ENCODE measurements at regions not wholly inside any gene's neighbourhood (a gene's known extent, or its start where the extent isn't known, plus 50 kb on each side); places are given as distances from the start of the nearest gene placed in this dataset.

- intact Hi-C loops (cut with micrococcal nuclease) = no loop called here
- no peaks in the 10 kb centered on the region for H3K27me3 ChIP-seq (ENCODE audit: low read depth)
- no peak for DNase-seq
Measured at GRCh38 chr6:102417368-102417998, 1024.0 kb downstream of the GRIK2 start.

GRCh38 chr6:102415891-102416290 lies 1022.4 kb downstream of the GRIK2 start:
- Histone ChIP-seq H3K9me3 (replicated peaks) (peaks cover 24% of the 10 kb centered on the region), H3K4me1 (no peaks in the 10 kb centered on the region), H3K4me3 (no peak overlapping the region), H3K27ac (replicated peaks) (no peak overlapping the region), H3K36me3 (no peaks in the 10 kb centered on the region), H3K27me3 (ENCODE audit: low read depth) (no peaks in the 10 kb centered on the region)
- TF ChIP-seq CTCF (IDR thresholded peaks at IDR 0.05; ENCODE audit: borderline replicate concordance) = no peak
- no peak for DNase-seq
- intact Hi-C loops (cut with micrococcal nuclease) = no loop called here

More at GRCh38 chr6:102417368-102417998, 1024.0 kb downstream of the GRIK2 start:
- no peaks in the 10 kb centered on the region for H3K36me3 ChIP-seq
- no peak for TF ChIP-seq CTCF (IDR thresholded peaks at IDR 0.05; ENCODE audit: borderline replicate concordance)
- H3K4me1 ChIP-seq = no peaks in the 10 kb centered on the region
- H3K9me3 ChIP-seq (replicated peaks) = peaks cover 32% of the 10 kb centered on the region
- H3K27ac ChIP-seq (replicated peaks) = no peak overlapping the region
- H3K4me3 ChIP-seq = no peak overlapping the region

- no peak for TF ChIP-seq CTCF (IDR thresholded peaks at IDR 0.05; ENCODE audit: borderline replicate concordance)
- H3K4me1 ChIP-seq = no peaks in the 10 kb centered on the region
- no peaks in the 10 kb centered on the region for H3K36me3 ChIP-seq
- no peaks in the 10 kb centered on the region for H3K27me3 ChIP-seq (ENCODE audit: low read depth)
- no peak overlapping the region for H3K27ac ChIP-seq (replicated peaks)
- intact Hi-C loops (cut with micrococcal nuclease) = no loop called here
- H3K9me3 ChIP-seq (replicated peaks) = peaks cover 12% of the 10 kb centered on the region
- no peak for DNase-seq
- no peak overlapping the region for H3K4me3 ChIP-seq
Measured at GRCh38 chr6:102411796-102412195, 1018.3 kb downstream of the GRIK2 start.

GRCh38 chr6:102407886-102408741 lies 1014.6 kb downstream of the GRIK2 start:
- no peaks in the 10 kb centered on the region for H3K4me1 ChIP-seq
- H3K27ac ChIP-seq (replicated peaks) = no peak overlapping the region
- H3K9me3 ChIP-seq (replicated peaks) = no peaks in the 10 kb centered on the region
- TF ChIP-seq CTCF (IDR thresholded peaks at IDR 0.05; ENCODE audit: borderline replicate concordance) = no peak
- no peaks in the 10 kb centered on the region for H3K36me3 ChIP-seq
- DNase-seq = no peak
- intact Hi-C loops (cut with micrococcal nuclease) = no loop called here
- no peak overlapping the region for H3K4me3 ChIP-seq
- H3K27me3 ChIP-seq (ENCODE audit: low read depth) = no peaks in the 10 kb centered on the region

- no peaks in the 10 kb centered on the region for H3K27me3 ChIP-seq (ENCODE audit: low read depth)
- H3K36me3 ChIP-seq = no peaks in the 10 kb centered on the region
- H3K9me3 ChIP-seq (replicated peaks) = no peaks in the 10 kb centered on the region
- no peak overlapping the region for H3K4me3 ChIP-seq
- intact Hi-C loops (cut with micrococcal nuclease) = no loop called here
- DNase-seq = no peak
- TF ChIP-seq CTCF (IDR thresholded peaks at IDR 0.05; ENCODE audit: borderline replicate concordance) = no peak
- H3K27ac ChIP-seq (replicated peaks) = no peak overlapping the region
- H3K4me1 ChIP-seq = no peaks in the 10 kb centered on the region
Measured at GRCh38 chr6:102405860-102406259, 1012.4 kb downstream of the GRIK2 start.

All from left ventricle myocardium inferior (tissue), 1 donor.